H1 (cell line): ENCODE measurements at regions not wholly inside any gene's neighbourhood (a gene's known extent, or its start where the extent isn't known, plus 50 kb on each side); places are given as distances from the start of the nearest gene placed in this dataset.

ENCODE experiments used
- CTCF ChIA-PET: fragments of 300-600 bp; sonication (Branson Sonifier 250); formaldehyde crosslinking; loops from one replicate; lab custom pipeline; 2021; ENCODE audit not compliant: partially characterized antibody; lab: Charles Lee
- POLR2A ChIA-PET: fragments of 300-600 bp; sonication (Branson Sonifier 250); formaldehyde crosslinking; loops from one replicate; lab custom pipeline; 2021; ENCODE audit warnings: inconsistent platforms; ENCODE audit not compliant: partially characterized antibody; lab: Charles Lee
- DNase-seq, 2 experiments: peaks; one replicate each; pipeline versions ENCODE4 v3.0.0 to v3.0.0-alpha.2; 2010 to 2022; ENCODE audit warnings: low spot score in 2 of 2, low read depth in 1 of 2, mixed read lengths in 1 of 2
- FAIRE-seq: peaks from 2 replicates; lab custom pipeline; 2011; peaks lifted over from hg19 to GRCh38; lab: Jason Lieb, UNC
- H2AFZ ChIP-seq: 2 replicates; pipeline ENCODE4 v1.8.1; 2012; ENCODE audit warnings: low read length, inconsistent platforms
- H2AK5ac ChIP-seq: 2 replicates; pipeline ENCODE4 v1.6.1; 2013; ENCODE audit warnings: low read depth, low read length
- H2BK120ac ChIP-seq: replicated peaks from 2 replicates; pipeline ENCODE3; 2013; ENCODE audit warnings: low read depth, low read length, inconsistent platforms
- H2BK12ac ChIP-seq: 2 replicates; pipeline ENCODE4 v1.6.1; 2013; ENCODE audit warnings: low read depth, low read length
- H2BK15ac ChIP-seq: 2 replicates; pipeline ENCODE4 v1.6.1; 2013; ENCODE audit warnings: low read length
- H2BK20ac ChIP-seq: 2 replicates; pipeline ENCODE4 v1.6.1; 2013; ENCODE audit warnings: low read length
- H2BK5ac ChIP-seq: 2 replicates; pipeline ENCODE4 v1.6.1; 2013; ENCODE audit warnings: low read depth, low read length
- H3K14ac ChIP-seq: 2 replicates; pipeline ENCODE4 v1.6.1; 2013; ENCODE audit warnings: inconsistent platforms; ENCODE audit not compliant: insufficient read length
- H3K18ac ChIP-seq: 2 replicates; pipeline ENCODE4 v1.6.1; 2013; ENCODE audit warnings: low read length; ENCODE audit errors: extremely low read depth
- H3K23ac ChIP-seq: 2 replicates; pipeline ENCODE4 v1.6.1; 2013; ENCODE audit warnings: inconsistent platforms; ENCODE audit not compliant: insufficient read length
- H3K23me2 ChIP-seq: 2 replicates; pipeline ENCODE4 v1.6.1; 2013; ENCODE audit warnings: low read depth, low read length
- H3K27ac ChIP-seq: 2 replicates; pipeline ENCODE4 v1.6.1; 2011; ENCODE audit warnings: low read depth, low read length, inconsistent platforms
- H3K27me3 ChIP-seq, 4 experiments: replicated peaks in 1 of 4; 1 replicate in 1 of 4; 2 replicates in 3 of 4; pipeline versions ENCODE4 v1.6.1 to v1.8.1; 2011 to 2013; ENCODE audit warnings: low read length in 3 of 4, mild to moderate bottlenecking in 3 of 4, inconsistent platforms in 2 of 4, mixed read lengths in 2 of 4, moderate library complexity in 1 of 4; ENCODE audit not compliant: control insufficient read depth in 3 of 4, insufficient read depth in 3 of 4; ENCODE audit errors: extremely low read depth in 1 of 4
- H3K36me3 ChIP-seq, 4 experiments: 2 replicates each; pipeline versions ENCODE4 v1.6.1 to v1.8.1; 2011 to 2013; ENCODE audit warnings: mild to moderate bottlenecking in 4 of 4, low read length in 3 of 4, moderate library complexity in 2 of 4, control low read depth in 1 of 4, inconsistent platforms in 1 of 4; ENCODE audit not compliant: insufficient read depth in 4 of 4, control insufficient read depth in 2 of 4
- H3K4ac ChIP-seq: replicated peaks from 2 replicates; pipeline ENCODE3; 2013; ENCODE audit warnings: low read length, low read depth, mixed read lengths, inconsistent platforms; ENCODE audit not compliant: insufficient read length
- H3K4me1 ChIP-seq, 4 experiments: replicated peaks in 1 of 4; 1 replicate in 1 of 4; 2 replicates in 3 of 4; pipeline versions ENCODE4 v1.6.1 to v1.8.1; 2011 to 2013; ENCODE audit warnings: low read length in 3 of 4, inconsistent platforms in 2 of 4, mixed read lengths in 1 of 4; ENCODE audit not compliant: insufficient read depth in 4 of 4, control insufficient read depth in 3 of 4
- H3K4me2 ChIP-seq, 2 experiments: 2 replicates each; pipeline versions ENCODE4 v1.6.1 to v1.8.1; 2011 to 2013; ENCODE audit warnings: low read depth in 2 of 2, low read length in 2 of 2, control low read depth in 1 of 2, inconsistent platforms in 1 of 2, mild to moderate bottlenecking in 1 of 2; ENCODE audit not compliant: insufficient read depth in 1 of 2
- H3K4me3 ChIP-seq, 4 experiments: fragments of 200-600, 300-600 bp in 1 of 4; sonication (generic), shearing (Covaris generic), sonication (Bioruptor Twin) in 1 of 4; 2 replicates each; pipeline versions ENCODE4 v1.5.1 to v1.8.1; 2011 to 2016; ENCODE audit warnings: low read length in 4 of 4, low read depth in 3 of 4, control low read depth in 2 of 4, inconsistent platforms in 2 of 4, mild to moderate bottlenecking in 2 of 4, mixed read lengths in 1 of 4, moderate library complexity in 1 of 4; ENCODE audit not compliant: insufficient read depth in 2 of 4; ENCODE audit errors: extremely low read depth in 1 of 4
- H3K56ac ChIP-seq: replicated peaks from 2 replicates; pipeline ENCODE3; 2013; ENCODE audit warnings: low read depth, mild to moderate bottlenecking, mixed read lengths, low read length, inconsistent platforms; ENCODE audit not compliant: insufficient read length
- H3K79me1 ChIP-seq: 2 replicates; pipeline ENCODE4 v1.6.1; 2013; ENCODE audit warnings: low read depth, low read length, control low read depth
- H3K79me2 ChIP-seq, 2 experiments: 2 replicates each; pipeline versions ENCODE4 v1.6.1 to v1.8.1; 2012 to 2013; ENCODE audit warnings: low read length in 2 of 2, mild to moderate bottlenecking in 2 of 2, inconsistent platforms in 1 of 2; ENCODE audit not compliant: insufficient read depth in 2 of 2, control insufficient read depth in 1 of 2
- H3K9ac ChIP-seq, 4 experiments: replicated peaks in 1 of 4; 1 replicate in 1 of 4; 2 replicates in 3 of 4; pipeline versions ENCODE4 v1.6.1 to v1.8.1; 2011 to 2013; ENCODE audit warnings: low read depth in 3 of 4, low read length in 3 of 4, control low read depth in 2 of 4, mild to moderate bottlenecking in 2 of 4, moderate library complexity in 2 of 4, inconsistent platforms in 1 of 4; ENCODE audit errors: extremely low read depth in 1 of 4
- H3K9me3 ChIP-seq, 2 experiments: 2 replicates each; pipeline versions ENCODE4 v1.6.1 to v1.8.1; 2012 to 2013; ENCODE audit warnings: mild to moderate bottlenecking in 2 of 2, moderate library complexity in 2 of 2, control low read depth in 1 of 2, inconsistent platforms in 1 of 2, low read depth in 1 of 2, low read length in 1 of 2, mixed read lengths in 1 of 2; ENCODE audit not compliant: insufficient read depth in 2 of 2
- H4K20me1 ChIP-seq, 2 experiments: replicated peaks in 1 of 2; 2 replicates each; pipeline versions ENCODE3 to v1.8.1; 2011 to 2013; ENCODE audit warnings: inconsistent platforms in 2 of 2, low read length in 2 of 2, mild to moderate bottlenecking in 1 of 2; ENCODE audit not compliant: insufficient read depth in 2 of 2, control insufficient read depth in 1 of 2
- H4K5ac ChIP-seq: 2 replicates; pipeline ENCODE4 v1.6.1; 2013; ENCODE audit warnings: low read length, low read depth, mixed read lengths, inconsistent platforms; ENCODE audit not compliant: insufficient read length
- H4K8ac ChIP-seq: 2 replicates; pipeline ENCODE4 v1.8.0; 2013; ENCODE audit warnings: mild to moderate bottlenecking, moderate library complexity, low read length, inconsistent platforms; ENCODE audit not compliant: insufficient read depth; ENCODE audit errors: extremely low read depth
- H4K91ac ChIP-seq: replicated peaks from 2 replicates; pipeline ENCODE3; 2013; ENCODE audit warnings: low read length, mixed read lengths, inconsistent platforms; ENCODE audit not compliant: insufficient read length
- ASH2L ChIP-seq: fragments of 200-600, 300-600 bp; sonication (generic); IDR thresholded peaks from one replicate; pipeline ENCODE4 v1.7.1; 2017; ENCODE audit warnings: low read length
- BRCA1 ChIP-seq: IDR thresholded peaks from 2 replicates; pipeline ENCODE4 v1.6.1; 2012; ENCODE audit warnings: low read depth, low read length, improper control_type of control experiment
- EGR1 ChIP-seq: IDR thresholded peaks from 2 replicates; pipeline ENCODE4 v1.6.1; 2011; ENCODE audit warnings: low read depth, low read length, borderline replicate concordance
- GTF2F1 ChIP-seq: IDR thresholded peaks from 2 replicates; pipeline ENCODE4 v1.6.1; 2012; ENCODE audit warnings: low read depth, low read length, improper control_type of control experiment, borderline replicate concordance
- JUND ChIP-seq: IDR thresholded peaks from 2 replicates; pipeline ENCODE4 v1.6.1; 2011; ENCODE audit warnings: mild to moderate bottlenecking, improper control_type of control experiment, low read length
- KDM4A ChIP-seq: IDR thresholded peaks from one replicate; pipeline ENCODE4 v1.7.1; 2012; ENCODE audit warnings: low read depth, mild to moderate bottlenecking, moderate library complexity, low read length, inconsistent platforms; ENCODE audit not compliant: severe bottlenecking
- NANOG ChIP-seq: IDR thresholded peaks from 2 replicates; pipeline ENCODE4 v1.6.1; 2011; ENCODE audit warnings: low read length, low read depth, mild to moderate bottlenecking, inconsistent platforms; ENCODE audit not compliant: insufficient read depth, poor library complexity, severe bottlenecking
- NRF1 ChIP-seq: IDR thresholded peaks from 2 replicates; pipeline ENCODE4 v1.6.1; 2011; ENCODE audit warnings: mild to moderate bottlenecking, low read depth, low read length, improper control_type of control experiment
- POLR2AphosphoS5 ChIP-seq: IDR thresholded peaks from 2 replicates; pipeline ENCODE4 v1.6.1; 2011; ENCODE audit warnings: low read depth, low read length
- RXRA ChIP-seq: IDR thresholded peaks from 2 replicates; pipeline ENCODE4 v1.6.1; 2011; ENCODE audit warnings: low read depth, mild to moderate bottlenecking, low read length, moderate library complexity; ENCODE audit not compliant: insufficient read depth
- SIX5 ChIP-seq: IDR thresholded peaks from 2 replicates; pipeline ENCODE4 v1.6.1; 2011; ENCODE audit warnings: mild to moderate bottlenecking, low read depth, low read length
- SRF ChIP-seq: IDR thresholded peaks from 2 replicates; pipeline ENCODE4 v1.6.1; 2011; ENCODE audit warnings: mild to moderate bottlenecking, low read depth, low read length, moderate library complexity
- TAF1 ChIP-seq: IDR thresholded peaks from 2 replicates; pipeline ENCODE4 v1.6.1; 2011; ENCODE audit warnings: mild to moderate bottlenecking, low read depth, low read length
- WGBS, 2 experiments: shearing (Covaris generic) in 1 of 2; methylation state at CpG; one replicate each; pipeline versions ENCODE4 v1.1.6 to v1.1.7; 2013 to 2015; ENCODE audit warnings: low lambda C conversion rate in 2 of 2, mixed read lengths in 2 of 2, inconsistent platforms in 1 of 2, low coverage in 1 of 2, missing lambda C conversion rate in 1 of 2; ENCODE audit not compliant: insufficient replicate concordance in 2 of 2, insufficient coverage in 1 of 2, insufficient read length in 1 of 2; ENCODE audit errors: extremely low coverage in 1 of 2, missing lambda C conversion rate in 1 of 2; 5-methylcytosine and 5-hydroxymethylcytosine counted together
- TF ChIP-seq, protein P1 (sequence below): IDR thresholded peaks from 2 replicates; pipeline ENCODE4 v1.6.1; 2012; ENCODE audit warnings: inconsistent platforms
- TF ChIP-seq, protein P2 (sequence below): IDR thresholded peaks from 2 replicates; pipeline ENCODE4 v1.6.1; 2011; ENCODE audit warnings: low read length, improper control_type of control experiment

DNA sequence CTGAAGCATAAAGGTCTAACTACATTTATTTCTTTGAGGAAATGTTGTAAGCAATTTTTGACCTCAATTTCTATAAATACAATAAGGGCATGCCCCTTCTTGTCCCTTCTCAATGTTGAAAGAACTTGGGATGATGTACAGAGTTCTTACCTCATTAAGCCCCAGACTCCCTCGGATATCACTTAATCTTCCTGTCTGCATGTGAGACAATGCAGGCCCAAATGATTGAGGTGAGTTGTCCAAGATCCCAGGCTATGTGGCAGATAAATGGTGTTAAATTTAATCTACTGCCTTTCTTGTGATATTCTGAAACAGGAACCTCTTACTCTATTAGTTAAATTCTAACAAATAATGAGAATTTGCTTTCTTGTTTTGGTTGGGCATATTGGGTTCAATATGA is 1073.4 kb upstream of the GYPC start:
- Histone ChIP-seq H3K4ac (no peak overlapping the region), H4K8ac (no peak overlapping the region), H2AFZ (no peak overlapping the region), H4K20me1 (no peaks in the 10 kb centered on the region), H3K36me3 (no peaks in the 10 kb centered on the region), H3K79me1 (no peaks in the 10 kb centered on the region), H2BK120ac (no peak overlapping the region), H3K56ac (no peak overlapping the region), H4K5ac (no peak overlapping the region), H3K9me3 (no peaks in the 10 kb centered on the region), H3K9ac (no peak overlapping the region), H3K23ac (no peak overlapping the region), H3K4me3 (no peak overlapping the region), H2BK12ac (no peak overlapping the region), H3K27ac (no peak overlapping the region), H2BK15ac (no peak overlapping the region), H3K18ac (no peak overlapping the region), H2AK5ac (no peak overlapping the region), H3K4me2 (no peak overlapping the region), H3K14ac (no peak overlapping the region), H3K4me1 (no peaks in the 10 kb centered on the region), H3K79me2 (no peaks in the 10 kb centered on the region), H3K27me3 (no peaks in the 10 kb centered on the region), H2BK20ac (no peak overlapping the region), H4K91ac (no peak overlapping the region), H2BK5ac (no peak overlapping the region), H3K23me2 (no peaks in the 10 kb centered on the region)
- ChIA-PET POLR2A (no interaction called here), CTCF (no interaction called here)
- DNase-seq (no peak), FAIRE-seq (no peak)
- 100% methylated on average over 1 of the region's 1 CpG; no CpG with 5 or more reads in 1 of the 2 experiments for WGBS, 2 experiments
- TF ChIP-seq ASH2L = no peak
- no peak for TF ChIP-seq TAF1
- no peak for TF ChIP-seq NRF1
- no peak for TF ChIP-seq POLR2AphosphoS5
- no peak for TF ChIP-seq RXRA
- TF ChIP-seq, protein P1, sequence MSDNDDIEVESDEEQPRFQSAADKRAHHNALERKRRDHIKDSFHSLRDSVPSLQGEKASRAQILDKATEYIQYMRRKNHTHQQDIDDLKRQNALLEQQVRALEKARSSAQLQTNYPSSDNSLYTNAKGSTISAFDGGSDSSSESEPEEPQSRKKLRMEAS = no peak
- no peak for TF ChIP-seq KDM4A
- TF ChIP-seq NANOG = no peak
- TF ChIP-seq, protein P2, sequence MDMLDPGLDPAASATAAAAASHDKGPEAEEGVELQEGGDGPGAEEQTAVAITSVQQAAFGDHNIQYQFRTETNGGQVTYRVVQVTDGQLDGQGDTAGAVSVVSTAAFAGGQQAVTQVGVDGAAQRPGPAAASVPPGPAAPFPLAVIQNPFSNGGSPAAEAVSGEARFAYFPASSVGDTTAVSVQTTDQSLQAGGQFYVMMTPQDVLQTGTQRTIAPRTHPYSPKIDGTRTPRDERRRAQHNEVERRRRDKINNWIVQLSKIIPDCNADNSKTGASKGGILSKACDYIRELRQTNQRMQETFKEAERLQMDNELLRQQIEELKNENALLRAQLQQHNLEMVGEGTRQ = no peak
- no peak for TF ChIP-seq EGR1
- TF ChIP-seq SIX5 = no peak
- TF ChIP-seq GTF2F1 = no peak
- TF ChIP-seq SRF = no peak
- no peak for TF ChIP-seq BRCA1
- no peak for TF ChIP-seq JUND
